Neural progenitor cell (in vitro differentiated cells): ENCODE measurements at regions not wholly inside any gene's neighbourhood (a gene's known extent, or its start where the extent isn't known, plus 50 kb on each side); places are given as distances from the start of the nearest gene placed in this dataset.

Experiments
- EZH2 ChIP-seq: fragments of 200-600 bp; sonication (generic); IDR thresholded peaks from 2 replicates; pipeline ENCODE4 v1.6.1; 2017; ENCODE audit warnings: antibody characterized with exemption, mild to moderate bottlenecking, moderate library complexity
- EZH2phosphoT487 ChIP-seq: fragments of 200-600 bp; sonication (generic); IDR thresholded peaks from 2 replicates; pipeline ENCODE4 v1.6.1; 2017; ENCODE audit warnings: antibody characterized with exemption
- TF ChIP-seq, protein P1 (sequence below): fragments of 200-600 bp; sonication (generic); IDR thresholded peaks from 2 replicates; pipeline ENCODE4 v1.5.1; 2017; ENCODE audit warnings: antibody characterized with exemption, mild to moderate bottlenecking

DNA sequence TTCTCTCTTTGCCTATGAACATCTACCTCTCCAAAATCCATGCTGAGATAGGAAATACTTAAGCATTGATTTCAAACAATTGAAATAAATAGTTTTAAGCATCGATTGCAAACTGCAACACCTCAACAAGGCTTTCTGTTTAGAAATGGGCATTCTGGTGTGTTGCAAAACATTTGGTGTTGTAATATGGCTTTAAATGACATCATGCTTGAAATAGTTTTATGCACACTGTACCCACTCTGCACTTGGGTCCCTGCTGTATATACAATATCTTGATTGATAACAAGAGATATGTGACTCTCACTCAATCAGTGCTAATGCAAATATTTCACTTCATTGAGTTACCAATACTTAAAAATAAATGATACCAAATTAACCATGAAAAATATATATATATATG is 964.9 kb upstream of the GRIA3 start:
- TF ChIP-seq EZH2 (no peak), EZH2phosphoT487 (no peak)
- TF ChIP-seq, protein P1, sequence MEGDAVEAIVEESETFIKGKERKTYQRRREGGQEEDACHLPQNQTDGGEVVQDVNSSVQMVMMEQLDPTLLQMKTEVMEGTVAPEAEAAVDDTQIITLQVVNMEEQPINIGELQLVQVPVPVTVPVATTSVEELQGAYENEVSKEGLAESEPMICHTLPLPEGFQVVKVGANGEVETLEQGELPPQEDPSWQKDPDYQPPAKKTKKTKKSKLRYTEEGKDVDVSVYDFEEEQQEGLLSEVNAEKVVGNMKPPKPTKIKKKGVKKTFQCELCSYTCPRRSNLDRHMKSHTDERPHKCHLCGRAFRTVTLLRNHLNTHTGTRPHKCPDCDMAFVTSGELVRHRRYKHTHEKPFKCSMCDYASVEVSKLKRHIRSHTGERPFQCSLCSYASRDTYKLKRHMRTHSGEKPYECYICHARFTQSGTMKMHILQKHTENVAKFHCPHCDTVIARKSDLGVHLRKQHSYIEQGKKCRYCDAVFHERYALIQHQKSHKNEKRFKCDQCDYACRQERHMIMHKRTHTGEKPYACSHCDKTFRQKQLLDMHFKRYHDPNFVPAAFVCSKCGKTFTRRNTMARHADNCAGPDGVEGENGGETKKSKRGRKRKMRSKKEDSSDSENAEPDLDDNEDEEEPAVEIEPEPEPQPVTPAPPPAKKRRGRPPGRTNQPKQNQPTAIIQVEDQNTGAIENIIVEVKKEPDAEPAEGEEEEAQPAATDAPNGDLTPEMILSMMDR = no peak
